HG02870 (cell line): ENCODE measurements at regions not wholly inside any gene's neighbourhood (a gene's known extent, or its start where the extent isn't known, plus 50 kb on each side); places are given as distances from the start of the nearest gene placed in this dataset.

Source experiments
- ATAC-seq: cut with Tn5 transposase; IDR thresholded peaks from one replicate; pipeline ENCODE4 v1.9.1; 2021; ENCODE audit warnings: mild to moderate bottlenecking, moderate library complexity; ENCODE audit not compliant: unreplicated experiment

DNA sequence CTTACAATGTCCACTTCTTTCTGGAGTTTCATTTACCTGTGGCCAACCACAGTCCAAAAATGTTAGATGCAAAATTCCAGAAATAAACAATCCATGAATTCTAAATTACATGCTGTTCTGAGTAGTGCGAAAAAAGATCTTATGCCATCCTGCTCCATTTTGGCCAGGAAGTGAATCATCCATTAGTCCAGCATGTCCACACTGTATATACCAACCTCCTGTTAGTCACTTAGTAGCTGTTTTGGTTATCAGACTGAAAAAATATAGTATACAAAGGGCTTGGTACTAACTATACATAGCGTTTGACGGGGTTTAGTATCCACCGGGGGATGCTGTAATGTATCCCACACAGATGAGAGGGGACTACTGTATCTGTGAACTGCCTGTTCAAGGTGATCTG is 618.0 kb upstream of the ARGLU1 start:
- no peak for ATAC-seq

DNA sequence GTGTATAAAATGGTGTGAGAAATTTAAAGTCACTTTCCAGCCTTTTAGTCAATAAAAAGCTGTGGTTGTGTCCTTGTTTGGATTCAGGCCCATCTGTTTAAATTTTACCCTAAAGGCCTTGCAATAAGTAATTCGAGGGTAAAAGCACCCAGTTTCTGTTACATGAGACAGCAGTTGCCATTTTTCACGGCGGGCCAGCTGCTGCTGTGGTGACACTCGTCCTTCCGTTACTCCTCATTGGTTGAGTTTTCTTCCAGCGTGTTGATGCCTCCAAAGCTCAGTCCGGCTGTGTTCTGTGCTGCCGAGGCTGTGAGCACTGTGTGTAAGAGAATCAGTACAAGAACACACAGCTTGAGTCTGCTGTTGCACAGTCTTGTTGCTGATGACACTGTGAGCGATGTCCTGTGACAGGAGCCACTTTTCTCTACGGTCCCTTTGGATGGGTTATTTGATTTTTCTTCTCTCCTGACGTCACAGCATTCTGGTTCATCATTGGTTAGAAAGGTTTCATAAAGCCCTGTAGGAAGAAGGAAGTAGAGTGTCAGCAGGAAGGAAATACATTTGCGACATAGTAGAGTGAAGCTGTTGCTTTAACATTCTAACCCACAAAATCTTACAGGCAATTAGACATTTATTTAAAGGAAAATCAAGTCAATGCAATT is 602.5 kb upstream of the ARGLU1 start:
- ATAC-seq, result no peak

DNA sequence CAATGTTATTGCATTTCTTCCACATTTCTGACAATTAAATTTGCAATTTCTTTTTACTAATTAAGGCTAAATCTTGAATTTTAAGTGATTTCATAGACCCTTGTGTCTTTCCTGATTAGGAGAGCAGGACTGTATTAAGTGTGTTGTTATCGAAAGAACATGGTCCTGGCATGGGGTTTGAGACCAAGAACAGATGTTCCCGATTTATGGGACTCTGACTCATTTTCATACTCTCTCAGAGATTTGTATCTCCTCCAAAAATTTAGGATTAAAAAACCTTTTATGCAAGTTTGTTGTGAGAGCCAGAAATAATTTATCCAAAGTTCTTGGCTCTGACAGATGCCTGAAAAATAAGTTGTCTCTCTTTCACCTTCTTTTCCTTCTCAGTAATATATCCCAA is 589.3 kb upstream of the ARGLU1 start:
- no peak for ATAC-seq

DNA sequence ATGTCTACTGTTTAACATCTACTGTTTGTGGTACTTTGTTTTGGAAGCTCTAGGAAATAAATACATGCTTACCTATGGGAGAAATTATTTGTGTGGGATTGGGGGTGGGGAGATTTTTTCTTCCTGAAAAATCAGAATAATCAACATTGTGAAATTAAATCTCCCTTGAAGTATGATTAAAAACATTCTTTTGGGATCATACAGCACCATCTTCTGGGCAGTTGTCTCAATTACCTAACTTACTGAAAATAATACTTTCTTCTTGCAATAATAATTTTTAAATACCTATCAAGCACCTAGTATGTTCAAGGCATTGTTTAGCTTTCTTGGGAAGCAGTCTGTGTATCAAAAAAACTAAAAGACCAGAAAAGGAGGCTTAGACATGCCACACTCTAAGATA is 576.5 kb upstream of the ARGLU1 start:
- ATAC-seq, result no peak

DNA sequence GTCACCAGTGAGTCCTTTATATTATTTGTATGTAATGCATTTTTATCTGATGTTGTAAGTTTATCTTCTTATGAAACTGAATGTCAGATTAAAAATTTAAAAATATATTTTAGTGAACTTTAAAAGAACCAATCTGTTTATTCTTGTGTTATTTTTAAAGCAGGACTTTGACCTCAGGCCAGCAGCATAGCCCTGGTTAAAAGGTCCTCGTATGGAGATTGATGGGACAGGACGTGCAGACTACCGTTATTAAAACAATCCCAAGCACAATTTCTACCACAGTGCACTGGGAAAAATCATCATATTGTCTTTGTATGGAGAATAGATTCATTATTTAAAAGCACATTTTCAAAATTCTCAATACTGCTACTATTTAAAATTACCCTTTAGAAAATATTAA is 573.8 kb upstream of the ARGLU1 start:
- no peak for ATAC-seq

DNA sequence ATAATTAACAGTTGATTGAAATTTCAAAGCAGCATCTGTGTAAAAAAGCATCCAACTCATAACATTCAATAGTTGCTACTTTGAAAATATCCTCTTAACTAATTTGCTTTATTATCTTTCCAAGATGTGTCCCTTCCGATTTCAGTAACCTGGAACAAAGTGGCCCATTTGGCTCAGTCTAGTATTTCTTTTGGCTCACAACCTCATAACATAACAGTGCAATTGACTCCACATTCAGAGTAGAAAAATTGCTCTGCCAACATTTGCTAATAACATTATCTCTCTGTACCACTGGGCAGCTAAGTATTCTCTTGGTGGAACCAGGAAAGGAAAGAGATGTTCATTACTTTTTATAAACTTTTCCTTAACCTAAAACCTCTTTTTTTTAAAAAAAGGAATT is 571.1 kb upstream of the ARGLU1 start:
- ATAC-seq, result no peak

DNA sequence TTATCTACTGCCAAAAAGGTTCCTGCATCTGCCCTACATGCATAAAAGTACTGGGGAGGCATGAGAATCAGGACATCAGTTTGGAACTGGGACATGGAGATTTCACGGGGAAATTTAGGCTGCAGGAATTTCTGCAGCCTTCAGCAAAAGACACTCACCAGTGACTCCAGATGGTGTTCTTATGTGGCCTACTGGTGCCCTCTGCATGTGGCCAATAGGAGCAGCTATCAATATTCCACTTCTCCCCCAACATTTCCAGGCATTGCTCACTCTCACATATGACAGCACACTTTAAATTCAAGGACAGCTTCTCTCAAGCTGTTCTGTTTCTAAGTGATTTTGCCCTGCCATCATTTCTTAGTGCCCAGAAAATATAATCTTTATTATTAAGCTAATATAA is 570.5 kb upstream of the ARGLU1 start:
- no peak for ATAC-seq

DNA sequence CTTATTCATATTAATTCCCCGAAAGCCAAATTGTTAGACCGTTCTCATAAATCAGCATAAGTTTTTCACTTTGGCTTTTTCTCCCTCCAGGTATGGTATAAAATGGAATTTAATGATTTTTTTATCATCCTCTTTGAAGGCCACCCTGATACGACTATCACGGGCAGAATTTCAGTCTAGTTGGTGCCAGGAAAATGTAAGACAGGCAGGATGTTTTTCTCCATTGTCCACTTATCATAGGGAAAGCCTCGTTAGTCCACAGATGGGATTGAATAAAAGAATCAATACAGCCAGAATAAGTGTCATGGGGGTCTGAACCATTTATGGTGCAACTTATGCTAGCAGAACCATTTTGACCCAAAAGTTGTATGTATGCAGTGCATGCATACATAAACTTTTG is 566.0 kb upstream of the ARGLU1 start:
- ATAC-seq, result no peak

DNA sequence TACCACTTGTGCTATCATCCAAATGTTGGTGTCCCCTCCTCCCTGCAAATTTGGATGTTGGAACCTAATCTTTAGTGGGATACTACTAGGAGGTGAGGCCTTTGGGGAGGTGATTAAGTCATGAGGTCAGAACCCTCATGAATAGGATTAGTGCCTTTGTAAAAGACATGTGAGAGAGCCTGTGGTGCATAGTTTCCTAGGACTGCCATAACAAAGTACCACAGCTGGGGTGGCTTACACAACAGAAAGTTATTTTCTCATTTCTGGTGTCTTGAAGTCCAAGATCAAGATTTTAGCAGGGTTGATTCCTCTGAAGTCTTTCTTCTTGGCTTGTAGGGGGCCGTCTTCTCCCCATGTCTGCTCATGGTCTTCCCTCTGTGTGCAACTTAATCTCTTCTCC is 562.6 kb upstream of the ARGLU1 start:
- no peak for ATAC-seq

DNA sequence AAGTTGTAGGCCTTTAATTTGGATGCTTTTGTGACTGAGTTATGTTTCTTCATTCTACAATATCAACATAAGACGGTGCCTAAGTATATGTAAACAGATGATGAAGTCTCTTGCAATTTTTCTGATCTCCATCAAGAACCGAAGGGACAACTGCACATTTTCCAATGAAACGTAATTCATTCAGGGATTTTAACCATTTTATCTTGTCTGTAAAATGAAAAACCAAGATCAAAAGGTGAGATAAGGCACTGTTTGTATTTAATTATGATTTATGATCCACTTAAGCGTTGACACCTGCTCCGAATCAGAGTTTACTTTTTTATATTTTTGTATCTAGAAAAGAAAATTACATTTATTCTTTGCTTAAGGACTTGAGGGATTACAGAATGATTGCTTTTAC is 556.8 kb upstream of the ARGLU1 start:
- no peak for ATAC-seq

DNA sequence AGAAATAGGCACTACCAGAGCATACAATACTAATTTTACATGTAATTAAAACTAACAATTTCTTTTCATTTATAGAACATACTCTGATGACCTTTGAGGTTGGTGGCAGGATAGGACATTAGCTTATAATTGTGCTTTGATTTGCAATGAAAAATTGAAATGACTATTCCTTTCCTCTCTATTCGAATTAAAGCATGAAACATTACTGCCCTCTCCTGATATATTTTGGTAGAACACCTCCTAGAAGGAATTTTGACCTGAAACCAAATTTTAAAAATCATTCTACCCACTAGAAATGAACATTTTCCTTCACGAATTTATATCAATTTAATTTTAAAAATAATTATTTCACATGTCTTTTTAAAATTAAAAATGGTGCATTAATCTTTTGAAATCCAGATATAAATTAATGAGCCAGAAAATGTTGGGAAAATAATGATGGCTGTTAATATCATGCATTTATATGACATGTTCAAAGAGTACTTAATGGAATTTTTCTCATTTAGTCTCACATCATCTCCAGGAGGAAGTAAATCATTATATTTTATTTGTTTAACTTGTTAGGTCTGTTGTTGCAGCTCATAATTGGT is 556.3 kb upstream of the ARGLU1 start:
- no peak for ATAC-seq

DNA sequence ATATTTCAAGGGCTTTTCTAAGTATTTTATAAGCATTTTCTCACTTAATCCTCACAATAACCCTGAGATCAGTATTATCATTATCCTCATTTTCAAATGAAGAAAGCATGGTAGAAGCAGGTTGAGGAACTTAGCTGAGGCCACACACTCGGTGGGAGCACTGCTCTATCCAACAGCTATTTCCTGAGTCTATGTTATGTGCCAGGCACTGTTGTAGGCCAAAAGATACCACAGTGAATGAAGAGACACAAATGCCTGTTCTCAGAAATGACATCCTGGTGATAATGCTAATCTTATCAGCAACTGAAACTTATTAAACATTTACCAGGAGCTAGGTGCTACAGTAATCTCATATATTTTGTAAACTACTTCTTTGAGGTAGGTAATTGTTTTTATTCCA is 553.9 kb upstream of the ARGLU1 start:
- no peak for ATAC-seq

DNA sequence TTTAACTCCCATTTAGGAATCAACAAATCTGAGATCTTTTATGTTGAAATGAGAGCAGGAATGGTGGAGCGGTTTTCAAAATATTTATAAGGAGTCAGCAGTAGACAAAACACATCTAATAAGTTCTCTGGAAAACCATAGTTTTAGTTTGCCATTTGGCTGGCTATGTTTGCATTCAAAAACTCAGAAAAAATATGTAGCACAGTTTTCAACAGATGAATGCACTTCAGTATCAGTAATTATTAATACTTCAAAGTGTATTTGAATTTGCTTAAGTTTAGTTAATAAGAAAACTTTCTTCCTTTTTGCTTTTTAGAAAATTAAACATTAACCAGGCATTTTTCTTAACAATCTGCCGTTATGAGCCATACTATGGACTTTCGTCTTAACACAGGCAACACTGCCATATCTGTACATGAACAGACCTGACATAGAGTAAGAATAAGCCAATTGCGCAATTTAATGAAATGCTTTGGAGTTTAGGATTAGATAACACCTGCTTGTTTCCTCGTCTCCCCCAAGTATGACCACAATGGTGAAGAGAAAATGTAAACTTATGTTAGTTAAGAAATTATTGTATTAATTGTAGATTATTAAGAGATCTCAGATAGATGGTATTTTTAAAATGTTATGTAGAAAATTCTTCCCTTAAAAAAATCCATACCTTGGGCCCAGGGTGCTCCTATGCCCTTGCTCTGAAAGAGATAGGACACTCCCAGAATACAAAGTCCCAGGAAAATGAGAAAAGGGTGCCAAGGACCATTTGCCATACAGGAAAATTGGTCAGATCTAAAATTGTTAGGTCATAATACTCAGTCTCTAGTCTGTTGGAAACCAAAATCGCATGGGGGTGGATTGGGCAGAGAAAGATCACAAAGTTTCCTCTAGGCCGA is 552.3 kb upstream of the ARGLU1 start:
- no peak for ATAC-seq

DNA sequence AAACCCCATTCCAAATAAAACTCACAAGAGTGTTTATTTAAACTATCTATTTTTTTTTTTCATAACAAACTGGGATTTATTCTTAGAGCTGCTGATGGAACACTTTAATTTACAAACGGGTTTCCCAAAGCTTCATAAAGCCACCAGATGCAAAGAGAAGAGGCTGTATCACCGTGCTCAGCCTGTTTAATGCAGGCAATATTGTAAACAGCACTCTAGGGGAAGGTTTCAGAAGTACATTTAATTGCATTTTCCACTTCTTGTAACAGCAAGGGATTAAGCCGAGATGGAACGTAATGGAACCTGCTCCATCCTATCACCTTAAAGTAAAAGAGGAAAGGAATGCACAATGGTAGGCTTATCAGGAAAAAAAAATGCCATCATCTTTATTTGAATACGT is 550.6 kb upstream of the ARGLU1 start:
- ATAC-seq, result no peak

DNA sequence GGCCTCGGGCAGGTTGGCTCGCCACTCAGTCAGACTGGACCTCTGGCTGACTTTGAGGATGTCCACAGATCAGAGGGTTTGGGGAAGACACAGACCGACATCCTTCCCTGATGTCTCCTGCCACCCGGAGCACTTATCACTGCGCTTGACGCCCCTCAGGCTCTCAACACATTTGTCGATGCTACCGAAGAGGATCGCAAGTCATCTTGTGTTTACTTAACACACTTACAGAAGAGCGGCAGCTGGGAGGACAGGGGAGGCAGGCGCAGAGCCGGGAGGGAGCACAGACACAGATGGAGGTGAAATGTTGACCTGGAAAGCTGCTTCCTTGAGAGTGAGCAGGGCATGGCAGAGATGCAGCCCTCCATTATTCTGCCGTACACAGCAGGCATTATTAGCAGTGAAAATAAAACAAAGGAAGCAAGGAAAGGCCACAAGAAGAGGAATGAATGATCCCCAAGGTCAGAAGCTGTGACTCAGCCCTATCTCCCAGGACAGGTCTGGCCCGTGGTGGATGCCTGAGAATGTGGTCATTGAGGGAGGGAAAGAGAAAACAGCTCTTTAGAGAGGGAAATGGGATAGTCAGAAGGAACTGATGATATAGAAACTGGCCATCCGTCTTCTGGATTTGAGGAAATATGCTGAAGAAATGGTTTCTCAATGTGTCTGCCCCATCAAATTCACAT is 549.5 kb upstream of the ARGLU1 start:
- ATAC-seq, result no peak

DNA sequence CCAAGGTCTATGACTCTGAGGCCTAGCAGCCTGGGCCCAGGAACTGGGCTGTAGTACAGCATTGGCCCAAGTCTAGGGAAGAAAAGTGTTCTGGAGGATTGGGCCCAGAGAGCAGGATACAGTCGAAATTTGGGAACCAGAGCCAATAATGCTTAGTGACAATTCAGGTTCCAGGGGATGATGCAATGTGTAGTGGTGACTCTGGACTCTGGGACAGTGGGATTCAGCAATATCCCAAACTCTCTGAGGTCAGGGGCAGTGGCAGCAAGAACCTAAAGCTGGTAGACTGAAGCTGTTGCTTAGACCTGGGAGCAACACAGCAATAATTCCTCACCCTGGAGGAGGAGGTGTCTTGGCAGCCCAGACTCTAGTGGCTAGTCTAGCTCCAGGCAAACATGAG is 545.5 kb upstream of the ARGLU1 start:
- no peak for ATAC-seq

DNA sequence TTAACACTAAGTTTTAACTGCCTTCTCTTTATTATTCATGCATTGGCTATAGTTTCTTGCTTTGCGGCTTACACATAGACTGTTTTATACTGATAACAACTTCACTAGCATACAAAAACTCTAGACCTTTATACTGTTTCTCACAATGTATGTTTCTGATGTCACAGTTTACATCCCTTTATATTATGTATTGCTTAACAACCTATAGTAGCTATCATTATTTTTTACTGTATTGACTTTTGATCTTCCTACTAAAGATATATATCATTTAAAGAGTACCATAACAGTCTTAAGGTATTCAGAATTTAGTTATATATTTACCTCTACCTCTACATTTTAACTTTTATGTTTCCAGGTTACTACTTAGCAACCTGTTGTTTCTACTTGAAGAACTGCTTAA is 543.3 kb upstream of the ARGLU1 start:
- no peak for ATAC-seq

DNA sequence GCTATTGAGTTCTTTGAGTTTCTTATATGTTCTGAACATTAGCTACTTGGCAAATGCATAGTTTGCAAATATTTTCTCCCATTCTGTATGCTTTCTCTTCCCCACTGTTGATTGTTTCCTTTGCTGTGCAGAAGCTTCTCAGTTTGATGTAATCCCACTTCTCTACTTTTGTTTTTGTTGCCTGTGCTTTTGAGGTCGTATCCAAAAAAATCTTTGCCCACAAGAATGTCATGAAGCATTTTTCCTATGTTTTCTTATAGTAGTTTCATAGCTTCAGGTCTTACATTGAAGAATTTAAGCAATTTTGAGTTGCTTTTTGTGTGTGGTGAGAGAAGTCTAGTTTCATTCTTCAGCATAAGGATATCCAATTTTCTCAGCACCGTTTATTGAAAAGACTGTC is 536.7 kb upstream of the ARGLU1 start:
- ATAC-seq, result no peak

DNA sequence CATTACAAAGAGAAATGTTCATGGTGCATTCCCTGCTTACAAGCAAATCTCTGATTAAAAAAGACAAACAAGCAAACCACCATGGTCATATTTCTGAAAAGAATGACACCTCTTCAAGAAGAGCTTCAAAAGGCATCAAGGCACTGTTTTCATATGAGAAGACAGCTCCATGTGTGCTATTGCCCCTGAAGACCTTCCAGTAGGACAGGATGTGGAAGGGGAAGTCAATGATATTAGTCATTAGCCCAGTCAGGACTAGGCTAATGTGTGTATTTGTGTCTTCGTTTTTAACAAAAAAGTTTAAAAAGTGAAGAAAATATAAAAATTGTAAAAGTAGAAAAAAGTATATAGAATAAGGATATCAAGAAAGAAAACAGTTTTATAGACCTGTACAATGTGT is 534.7 kb upstream of the ARGLU1 start:
- ATAC-seq, result no peak

DNA sequence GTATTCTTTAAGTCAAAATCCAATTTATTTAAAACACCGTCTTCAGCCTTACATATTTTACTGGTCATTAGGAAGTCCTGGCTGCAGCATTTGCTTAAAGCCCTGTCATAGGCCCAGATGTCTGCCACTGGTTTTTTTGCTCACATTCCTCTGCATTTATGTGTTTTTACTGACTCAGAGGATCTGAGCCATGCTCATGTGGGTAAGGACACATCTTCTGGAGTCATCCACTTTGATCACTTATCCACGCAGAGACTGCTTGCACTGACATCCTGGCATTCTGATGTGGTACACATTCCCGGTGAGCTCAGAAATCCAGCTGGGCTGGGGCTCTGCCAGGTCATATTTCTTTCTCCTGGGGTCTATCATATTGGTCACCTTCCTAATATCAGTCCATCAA is 531.7 kb upstream of the ARGLU1 start:
- ATAC-seq, result no peak

DNA sequence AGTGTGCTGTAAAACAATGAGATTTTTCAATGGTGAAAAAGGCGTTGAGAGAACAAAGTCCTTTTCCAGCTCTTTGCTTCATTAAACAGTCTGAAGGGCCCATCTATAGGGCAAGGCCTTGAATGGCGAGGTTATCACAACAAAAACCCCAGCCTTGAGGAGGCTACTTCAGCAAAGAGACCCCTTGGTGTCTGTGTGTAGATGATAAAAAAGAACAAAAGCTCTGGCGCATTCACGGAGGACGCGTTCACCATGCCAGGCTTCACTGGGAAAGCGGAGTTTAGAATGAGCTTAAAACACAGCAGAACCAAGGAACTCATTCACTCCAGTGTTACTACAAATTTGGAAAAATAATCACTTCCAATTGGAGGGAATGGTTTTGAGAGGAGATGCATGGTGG is 530.0 kb upstream of the ARGLU1 start:
- ATAC-seq, result no peak

DNA sequence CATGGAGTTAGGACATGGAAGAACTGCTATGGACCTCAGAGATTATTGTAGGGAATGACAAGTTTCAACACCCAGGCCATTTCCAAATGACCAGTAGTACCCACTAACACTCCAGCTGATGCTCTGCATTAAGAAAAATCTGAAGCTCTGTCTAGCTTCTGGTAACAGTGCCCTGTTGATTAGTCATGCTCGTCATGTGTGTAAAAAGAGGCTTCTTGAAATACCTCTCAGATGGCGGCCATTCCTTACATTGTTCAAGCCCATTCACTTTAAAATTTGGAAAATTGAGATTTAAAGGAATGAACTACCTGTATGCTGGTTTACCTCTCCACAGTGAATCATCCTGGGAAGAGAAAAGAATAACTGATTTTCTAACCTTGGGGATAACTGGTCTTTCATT is 527.9 kb upstream of the ARGLU1 start:
- ATAC-seq, result no peak
